OCI-LY3 (cell line): ENCODE measurements at regions not wholly inside any gene's neighbourhood (a gene's known extent, or its start where the extent isn't known, plus 50 kb on each side); places are given as distances from the start of the nearest gene placed in this dataset.

Experiments
- H2AFZ ChIP-seq: fragments of 200-600, 300-600 bp; shearing (Covaris generic); 2 replicates; pipeline ENCODE4 v1.6.0; 2014; ENCODE audit warnings: antibody characterized with exemption, low read depth, low read length
- H3K27ac ChIP-seq: fragments of 200-600, 300-600 bp; sonication (generic); 2 replicates; pipeline ENCODE4 v1.5.1; 2014; ENCODE audit warnings: mild to moderate bottlenecking, low read length, moderate library complexity, mixed read lengths
- H3K27me3 ChIP-seq: fragments of 200-600, 300-600 bp; sonication (generic); 2 replicates; pipeline ENCODE4 v1.6.1; 2014; ENCODE audit warnings: low read depth, low read length, mixed read lengths
- H3K36me3 ChIP-seq: fragments of 200-600, 300-600 bp; sonication (generic); replicated peaks from 2 replicates; pipeline ENCODE3; 2014; ENCODE audit warnings: low read depth, low read length, mixed read lengths
- H3K4me1 ChIP-seq: fragments of 300-600, 200-600 bp; sonication (generic); 2 replicates; pipeline ENCODE4 v1.6.1; 2014; ENCODE audit warnings: low read length, mixed read lengths
- H3K4me2 ChIP-seq: fragments of 200-600, 300-600 bp; sonication (generic); 2 replicates; pipeline ENCODE4 v1.6.1; 2014; ENCODE audit warnings: low read length, mixed read lengths
- H3K4me3 ChIP-seq: fragments of 300-600, 200-600 bp; sonication (generic); 2 replicates; pipeline ENCODE4 v1.5.1; 2014; ENCODE audit warnings: antibody characterized with exemption, mild to moderate bottlenecking, low read length, moderate library complexity
- H3K79me2 ChIP-seq: fragments of 300-600, 200-600 bp; shearing (Covaris generic); 2 replicates; pipeline ENCODE4 v1.6.1; 2014; ENCODE audit warnings: mild to moderate bottlenecking, low read length, mixed read lengths
- H3K9ac ChIP-seq: fragments of 300-600, 200-600 bp; shearing (Covaris generic); 2 replicates; pipeline ENCODE4 v1.6.0; 2014; ENCODE audit warnings: mild to moderate bottlenecking, low read length, moderate library complexity
- H3K9me3 ChIP-seq: fragments of 200-600, 300-600 bp; shearing (Covaris generic); 2 replicates; pipeline ENCODE4 v1.6.1; 2014; ENCODE audit warnings: low read length, mixed read lengths; ENCODE audit not compliant: insufficient read depth
- H4K20me1 ChIP-seq: fragments of 200-600, 300-600 bp; sonication (generic); 2 replicates; pipeline ENCODE4 v1.6.1; 2016; ENCODE audit warnings: low read length, mixed read lengths; ENCODE audit not compliant: insufficient read depth
- CTCF ChIP-seq: fragments of 200-600, 300-600 bp; sonication (generic); IDR thresholded peaks from 2 replicates; pipeline ENCODE4 v1.5.1; 2014; ENCODE audit warnings: antibody characterized with exemption, low read length, low read depth
- EZH2phosphoT487 ChIP-seq: fragments of 200-600 bp; shearing (Covaris generic); IDR thresholded peaks from 2 replicates; pipeline ENCODE4 v1.6.1; 2018; ENCODE audit warnings: antibody characterized with exemption, mixed run types, low read depth

- no peak overlapping the region for H2AFZ ChIP-seq
- H3K36me3 ChIP-seq, result no peaks in the 10 kb centered on the region
- no peak for TF ChIP-seq CTCF
- no peak for TF ChIP-seq EZH2phosphoT487
- H3K9ac ChIP-seq, result no peak overlapping the region
- H3K9me3 ChIP-seq, result no peaks in the 10 kb centered on the region
- no peaks in the 10 kb centered on the region for H3K27me3 ChIP-seq
- H3K27ac ChIP-seq, result no peak overlapping the region
- no peak overlapping the region for H3K4me3 ChIP-seq
- no peak overlapping the region for H3K4me2 ChIP-seq
- peaks cover 3% of the 10 kb centered on the region; the same call in 1 of the 2 replicates for H3K4me1 ChIP-seq
- H4K20me1 ChIP-seq, result no peaks in the 10 kb centered on the region
- no peaks in the 10 kb centered on the region for H3K79me2 ChIP-seq
These were observed 446.1 kb upstream of the FAM241A start for GRCh38 chr4:111699165-111699564.

GRCh38 chr4:111701102-111701501 lies 444.2 kb upstream of the FAM241A start:
- H3K4me2 ChIP-seq, result no peak overlapping the region
- H2AFZ ChIP-seq, result no peak overlapping the region
- H3K79me2 ChIP-seq, result no peaks in the 10 kb centered on the region
- H3K9ac ChIP-seq, result no peak overlapping the region
- peaks cover 3% of the 10 kb centered on the region; the same call in 1 of the 2 replicates for H3K4me1 ChIP-seq
- H3K27me3 ChIP-seq, result no peaks in the 10 kb centered on the region
- no peak overlapping the region for H3K4me3 ChIP-seq
- H4K20me1 ChIP-seq, result no peaks in the 10 kb centered on the region
- H3K9me3 ChIP-seq, result no peaks in the 10 kb centered on the region
- H3K36me3 ChIP-seq, result no peaks in the 10 kb centered on the region
- TF ChIP-seq CTCF (no peak), EZH2phosphoT487 (no peak)
- no peak overlapping the region for H3K27ac ChIP-seq

DNA sequence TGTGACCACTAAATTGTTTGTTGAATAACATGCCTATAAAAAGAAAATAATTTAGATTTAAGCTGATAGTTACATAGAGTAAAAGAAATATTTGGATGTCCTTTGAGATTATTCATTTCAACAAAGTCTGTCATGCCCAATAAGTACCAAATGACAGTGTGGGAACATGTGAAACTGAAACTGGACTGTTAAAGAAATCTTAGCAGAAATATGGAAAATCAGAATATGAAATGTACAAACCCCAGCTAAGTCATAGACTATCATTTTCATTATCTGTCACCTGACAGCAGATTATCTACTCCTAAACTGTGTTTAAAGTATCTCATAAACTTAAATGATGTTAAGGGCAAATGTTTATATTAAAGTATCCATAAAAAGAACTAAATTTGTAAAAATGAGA lies 437.8 kb upstream of the FAM241A start:
- Histone ChIP-seq H3K4me1 (no peaks in the 10 kb centered on the region), H3K9me3 (no peaks in the 10 kb centered on the region), H3K27me3 (no peaks in the 10 kb centered on the region), H3K9ac (no peak overlapping the region), H3K4me3 (no peak overlapping the region), H3K4me2 (no peak overlapping the region), H3K27ac (no peak overlapping the region), H2AFZ (no peak overlapping the region), H3K79me2 (no peaks in the 10 kb centered on the region), H4K20me1 (no peaks in the 10 kb centered on the region), H3K36me3 (no peaks in the 10 kb centered on the region)
- TF ChIP-seq CTCF (no peak), EZH2phosphoT487 (no peak)

- Histone ChIP-seq H3K4me3 (no peak overlapping the region), H2AFZ (no peak overlapping the region), H3K79me2 (no peaks in the 10 kb centered on the region), H3K4me2 (no peak overlapping the region), H3K9me3 (no peaks in the 10 kb centered on the region), H4K20me1 (no peaks in the 10 kb centered on the region), H3K9ac (no peak overlapping the region), H3K4me1 (no peaks in the 10 kb centered on the region), H3K27ac (no peak overlapping the region), H3K27me3 (no peaks in the 10 kb centered on the region), H3K36me3 (no peaks in the 10 kb centered on the region)
- TF ChIP-seq CTCF, result no peak
- TF ChIP-seq EZH2phosphoT487, result no peak
These were observed 433.1 kb upstream of the FAM241A start for GRCh38 chr4:111712093-111712677.
